B cell (primary cell): ENCODE measurements at regions not wholly inside any gene's neighbourhood (a gene's known extent, or its start where the extent isn't known, plus 50 kb on each side); places are given as distances from the start of the nearest gene placed in this dataset.

Experiments
- ATAC-seq: fragments of 200-7000 bp; cut with Tn5 transposase; one replicate; pipeline ENCODE4 v1.10.0; 2021; ENCODE audit warnings: low read depth, mild to moderate bottlenecking, moderate number of reproducible peaks, moderate library complexity
- CTCF ChIA-PET: fragments of 350-600 bp; sonication (Branson Sonifier 250); formaldehyde crosslinking; loops from one replicate; lab custom pipeline; 2021; ENCODE audit warnings: antibody characterized with exemption, inconsistent platforms; lab: Charles Lee
- POLR2A ChIA-PET: fragments of 350-600 bp; sonication (Branson Sonifier 250); formaldehyde crosslinking; loops from one replicate; lab custom pipeline; 2021; ENCODE audit warnings: antibody characterized with exemption; lab: Charles Lee
- DNase-seq: peaks from one replicate; pipeline ENCODE4 v3.0.0; 2013
- H2AFZ ChIP-seq: 2 replicates; pipeline ENCODE4 v1.6.1; 2012; ENCODE audit warnings: mild to moderate bottlenecking, low read depth, low read length; ENCODE audit not compliant: insufficient read depth, poor library complexity, severe bottlenecking
- H3K27ac ChIP-seq, 2 donors: 1 replicate in 1 of 2; 2 replicates in 1 of 2; pipeline ENCODE4 v1.5.1; 2012 to 2013; ENCODE audit warnings: low read length in 2 of 2, mild to moderate bottlenecking in 2 of 2, moderate library complexity in 1 of 2
- H3K27me3 ChIP-seq, 4 experiments: fragments of 200-600 bp in 1 of 4; sonication (generic) in 1 of 4; replicated peaks in 1 of 4; 1 replicate in 2 of 4; 2 replicates in 2 of 4; pipeline versions ENCODE4 v1.6.1 to v1.7.0; 2013 to 2016; ENCODE audit warnings: low read length in 3 of 4, mild to moderate bottlenecking in 2 of 4, mixed read lengths in 1 of 4, moderate library complexity in 1 of 4; ENCODE audit not compliant: insufficient read depth in 4 of 4, control insufficient read depth in 3 of 4; ENCODE audit errors: control extremely low read depth in 1 of 4
- H3K36me3 ChIP-seq, 2 experiments: replicated peaks in 1 of 2; 1 replicate in 1 of 2; 2 replicates in 1 of 2; pipeline versions ENCODE4 v1.6.1 to v1.7.1; 2013; ENCODE audit warnings: low read length in 1 of 2; ENCODE audit not compliant: insufficient read depth in 2 of 2, control insufficient read depth in 1 of 2; ENCODE audit errors: control extremely low read depth in 1 of 2, extremely low read depth in 1 of 2
- H3K4me1 ChIP-seq, 2 donors: fragments of 200-600 bp in 1 of 2; sonication (generic) in 1 of 2; 1 replicate in 1 of 2; 2 replicates in 1 of 2; pipeline versions ENCODE4 v1.5.1 to v1.6.1; 2013 to 2017; ENCODE audit warnings: low read length in 2 of 2; ENCODE audit not compliant: control insufficient read depth in 2 of 2, insufficient read depth in 2 of 2
- H3K4me2 ChIP-seq: replicated peaks from 2 replicates; pipeline ENCODE3; 2012; ENCODE audit warnings: mild to moderate bottlenecking, low read depth, low read length; ENCODE audit not compliant: poor library complexity, severe bottlenecking
- H3K4me3 ChIP-seq, 5 experiments: fragments of 200-600 bp in 1 of 5; sonication (generic) in 1 of 5; 1 replicate in 3 of 5; 2 replicates in 2 of 5; pipeline versions ENCODE4 v1.5.1 to v1.7.0; 2011 to 2016; ENCODE audit warnings: low read length in 4 of 5, mild to moderate bottlenecking in 4 of 5, low read depth in 2 of 5, control low read depth in 1 of 5, moderate library complexity in 1 of 5; ENCODE audit not compliant: insufficient read depth in 1 of 5; ENCODE audit errors: control extremely low read depth in 1 of 5, extremely low read depth in 1 of 5
- H3K79me2 ChIP-seq: fragments of 200-600 bp; sonication (generic); one replicate; pipeline ENCODE4 v1.6.0; 2016; ENCODE audit warnings: low read length; ENCODE audit not compliant: control insufficient read depth, insufficient read depth
- H3K9ac ChIP-seq: fragments of 200-600 bp; sonication (generic); 2 replicates; pipeline ENCODE4 v1.6.1; 2017; ENCODE audit warnings: mild to moderate bottlenecking, low read length, moderate library complexity
- H3K9me3 ChIP-seq, 3 donors: one replicate each; pipeline versions ENCODE4 v1.6.1 to v1.7.1; 2013; ENCODE audit warnings: low read length in 2 of 3; ENCODE audit not compliant: control insufficient read depth in 2 of 3, insufficient read depth in 1 of 3; ENCODE audit errors: control extremely low read depth in 1 of 3
- H4K20me1 ChIP-seq: 2 replicates; pipeline ENCODE4 v1.6.0; 2012; ENCODE audit warnings: mild to moderate bottlenecking, low read length; ENCODE audit not compliant: insufficient read depth, control insufficient read depth, poor library complexity, severe bottlenecking
- H3K27ac Mint-ChIP-seq: one replicate; pipeline ENCODE4 v1.8.0; 2021; ENCODE audit warnings: mixed read lengths
- H3K27me3 Mint-ChIP-seq: one replicate; pipeline ENCODE4 v1.8.0; 2021; ENCODE audit warnings: mixed read lengths
- H3K4me1 Mint-ChIP-seq: one replicate; pipeline ENCODE4 v1.8.0; 2021; ENCODE audit warnings: mixed read lengths
- H3K4me3 Mint-ChIP-seq: one replicate; pipeline ENCODE4 v1.8.0; 2021; ENCODE audit warnings: mixed read lengths
- H3K9me3 Mint-ChIP-seq: one replicate; pipeline ENCODE4 v1.8.0; 2022; ENCODE audit warnings: mixed read lengths; ENCODE audit not compliant: insufficient read depth
- EZH2 ChIP-seq: IDR thresholded peaks from 2 replicates; pipeline ENCODE4 v1.6.1; 2012; ENCODE audit warnings: borderline replicate concordance, low read depth, mild to moderate bottlenecking, moderate library complexity, low read length; ENCODE audit not compliant: insufficient read depth, poor library complexity, severe bottlenecking
- WGBS: methylation state at CpG from one replicate; pipeline ENCODE4 v1.1.5; 2013; ENCODE audit warnings: missing lambda C conversion rate; ENCODE audit not compliant: insufficient coverage; 5-methylcytosine and 5-hydroxymethylcytosine counted together
- intact Hi-C: fragments of 100-400 bp; cut with micrococcal nuclease; formaldehyde crosslinking; loops from one replicate; pipeline ENCODE4 v1.10.0; 2022
- TF ChIP-seq, protein P1 (sequence below): fragments of 200-600 bp; IDR thresholded peaks from one replicate; pipeline ENCODE4 v1.8.0; 2022; ENCODE audit warnings: antibody characterized with exemption, mild to moderate bottlenecking

DNA sequence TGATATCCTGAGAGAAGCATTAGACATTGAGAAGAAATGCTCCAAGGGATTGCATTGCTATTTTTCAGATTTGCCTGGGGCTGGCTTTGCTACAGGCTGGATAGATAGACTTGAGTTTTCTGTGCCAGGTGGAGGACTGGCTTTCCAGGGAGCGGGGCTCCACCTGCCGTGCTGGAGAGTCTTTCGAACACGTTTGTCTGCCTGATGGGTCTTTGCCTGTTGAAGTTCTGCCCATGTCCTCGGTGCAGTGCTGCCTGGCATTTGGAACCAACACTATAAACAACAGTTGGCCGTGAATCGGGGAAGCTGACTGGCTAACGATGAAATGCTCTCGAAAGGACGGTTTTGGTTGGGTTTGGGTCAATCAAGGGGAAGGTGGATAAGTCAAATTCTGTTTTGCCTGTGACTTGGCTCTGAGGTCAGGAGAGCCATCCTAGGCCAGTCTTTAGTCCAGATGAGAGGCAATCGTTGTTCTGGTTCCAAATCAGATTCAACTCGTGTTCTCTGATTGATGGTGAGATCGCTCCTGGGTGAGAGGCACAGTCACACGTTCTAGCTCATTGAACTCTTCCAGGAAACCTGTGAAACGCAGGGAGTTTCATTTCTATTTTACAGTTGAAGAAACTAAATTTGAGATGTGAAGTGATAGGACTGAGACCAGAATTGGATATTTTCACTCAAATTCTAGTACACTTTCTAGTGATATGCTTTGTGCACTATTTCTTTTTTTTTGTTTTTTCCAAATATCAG lies 599.0 kb downstream of the TYW1 start:
- no peaks in the 10 kb centered on the region for H3K27me3 Mint-ChIP-seq

DNA sequence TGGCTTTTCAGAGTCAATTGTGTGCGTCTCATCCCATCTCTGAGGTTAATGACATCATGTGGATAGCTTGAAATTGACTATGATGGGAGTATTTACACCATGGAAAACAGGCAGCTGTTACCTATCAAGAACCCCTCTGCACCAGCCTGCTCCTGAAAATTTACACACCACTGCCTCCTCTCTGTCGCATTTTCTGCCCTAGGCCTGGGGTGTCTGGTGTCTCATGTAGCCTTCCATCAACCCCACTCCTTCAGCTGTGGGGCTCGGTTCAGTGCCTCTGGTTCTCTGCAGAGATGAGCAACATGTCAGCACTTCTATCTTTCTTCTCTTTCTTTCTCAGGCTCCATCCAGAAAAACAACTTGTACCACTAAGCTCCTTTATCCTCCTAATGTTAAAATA lies 600.5 kb downstream of the TYW1 start:
- no peaks in the 10 kb centered on the region for H4K20me1 ChIP-seq
- H3K9me3 ChIP-seq, result no peaks in the 10 kb centered on the region

More for the DNA sequence above, 599.0 kb downstream of the TYW1 start:
- ChIA-PET POLR2A (no interaction called here), CTCF (no interaction called here)
- Histone ChIP-seq H4K20me1 (no peaks in the 10 kb centered on the region), H3K27me3 (no peaks in the 10 kb centered on the region), H3K4me1 (no peaks in the 10 kb centered on the region), H3K4me3 (no peak overlapping the region), H3K9me3 (peaks cover 0 to 2% (median 0%) of the 10 kb centered on the region in 3 donors), H3K36me3 (no peaks in the 10 kb centered on the region), H2AFZ (no peak overlapping the region), H3K79me2 (no peaks in the 10 kb centered on the region), H3K9ac (no peak overlapping the region), H3K27ac (no peak overlapping the region), H3K4me2 (no peak overlapping the region)
- no peak for DNase-seq
- intact Hi-C loops, result no loop called here
- ATAC-seq, result no peak
- H3K4me3 Mint-ChIP-seq, result no peak overlapping the region
- no peaks in the 10 kb centered on the region for H3K9me3 Mint-ChIP-seq
- no peak overlapping the region for H3K27ac Mint-ChIP-seq
- TF ChIP-seq, protein P1, sequence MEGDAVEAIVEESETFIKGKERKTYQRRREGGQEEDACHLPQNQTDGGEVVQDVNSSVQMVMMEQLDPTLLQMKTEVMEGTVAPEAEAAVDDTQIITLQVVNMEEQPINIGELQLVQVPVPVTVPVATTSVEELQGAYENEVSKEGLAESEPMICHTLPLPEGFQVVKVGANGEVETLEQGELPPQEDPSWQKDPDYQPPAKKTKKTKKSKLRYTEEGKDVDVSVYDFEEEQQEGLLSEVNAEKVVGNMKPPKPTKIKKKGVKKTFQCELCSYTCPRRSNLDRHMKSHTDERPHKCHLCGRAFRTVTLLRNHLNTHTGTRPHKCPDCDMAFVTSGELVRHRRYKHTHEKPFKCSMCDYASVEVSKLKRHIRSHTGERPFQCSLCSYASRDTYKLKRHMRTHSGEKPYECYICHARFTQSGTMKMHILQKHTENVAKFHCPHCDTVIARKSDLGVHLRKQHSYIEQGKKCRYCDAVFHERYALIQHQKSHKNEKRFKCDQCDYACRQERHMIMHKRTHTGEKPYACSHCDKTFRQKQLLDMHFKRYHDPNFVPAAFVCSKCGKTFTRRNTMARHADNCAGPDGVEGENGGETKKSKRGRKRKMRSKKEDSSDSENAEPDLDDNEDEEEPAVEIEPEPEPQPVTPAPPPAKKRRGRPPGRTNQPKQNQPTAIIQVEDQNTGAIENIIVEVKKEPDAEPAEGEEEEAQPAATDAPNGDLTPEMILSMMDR, result no peak
- WGBS, result 92% methylated on average over 13 of the region's 15 CpGs
- no peaks in the 10 kb centered on the region for H3K4me1 Mint-ChIP-seq

More for the DNA sequence above, 600.5 kb downstream of the TYW1 start:
- CTCF ChIA-PET, result interaction anchor here (0.6 kb wide), 1 partner anchor 1157 kb away, joined by 3 read pairs; no protein-coding TSS in a partner anchor
- Histone ChIP-seq H3K4me2 (no peak overlapping the region), H2AFZ (no peak overlapping the region), H3K27me3 (no peaks in the 10 kb centered on the region), H3K4me3 (no peak overlapping the region), H3K4me1 (no peaks in the 10 kb centered on the region), H3K36me3 (no peaks in the 10 kb centered on the region), H3K79me2 (no peaks in the 10 kb centered on the region), H3K27ac (no peak overlapping the region), H3K9ac (no peak overlapping the region)
- no peak for TF ChIP-seq EZH2
- TF ChIP-seq, protein P1, result no peak
- 84% methylated on average over 2 of the region's 3 CpGs for WGBS
- Mint-ChIP-seq H3K4me1 (no peaks in the 10 kb centered on the region), H3K27ac (no peak overlapping the region), H3K27me3 (no peaks in the 10 kb centered on the region), H3K4me3 (no peak overlapping the region), H3K9me3 (no peaks in the 10 kb centered on the region)
- intact Hi-C loops, result no loop called here
- ATAC-seq (no peak), DNase-seq (no peak)
- POLR2A ChIA-PET, result no interaction called here
